Large intestine (tissue), 3 donors: ENCODE measurements at regions not wholly inside any gene's neighbourhood (a gene's known extent, or its start where the extent isn't known, plus 50 kb on each side); places are given as distances from the start of the nearest gene placed in this dataset.
"Not testable (repeated sequence)": the region's sequence is repeated elsewhere in the genome, so short reads cannot be mapped to it uniquely, and the experiment has no call there.

Experiments
- DNase-seq, 2 donors: peaks; one replicate each; pipeline versions ENCODE4 v3.0.0 to v3.0.0-alpha.2; 2013
- H3K27ac ChIP-seq: one replicate; pipeline ENCODE4 v1.5.1; 2013; ENCODE audit warnings: low read length
- H3K27me3 ChIP-seq: 2 replicates; pipeline ENCODE4 v1.6.1; 2013; ENCODE audit warnings: low read length; ENCODE audit not compliant: control insufficient read depth, insufficient read depth
- H3K36me3 ChIP-seq: 2 replicates; pipeline ENCODE4 v1.6.1; 2013; ENCODE audit warnings: low read length; ENCODE audit not compliant: control insufficient read depth, insufficient read depth
- H3K4me1 ChIP-seq: one replicate; pipeline ENCODE4 v1.6.1; 2013; ENCODE audit warnings: low read length; ENCODE audit not compliant: control insufficient read depth, insufficient read depth
- H3K4me3 ChIP-seq: one replicate; pipeline ENCODE4 v1.5.1; 2013; ENCODE audit warnings: low read length
- H3K9me3 ChIP-seq: one replicate; pipeline ENCODE4 v1.6.1; 2013; ENCODE audit warnings: mild to moderate bottlenecking, low read depth, low read length, moderate library complexity; ENCODE audit not compliant: control insufficient read depth
- WGBS: methylation state at CpG from one replicate; pipeline ENCODE4 v1.1.5; 2013; ENCODE audit warnings: low lambda C conversion rate; ENCODE audit not compliant: insufficient coverage; 5-methylcytosine and 5-hydroxymethylcytosine counted together

DNA sequence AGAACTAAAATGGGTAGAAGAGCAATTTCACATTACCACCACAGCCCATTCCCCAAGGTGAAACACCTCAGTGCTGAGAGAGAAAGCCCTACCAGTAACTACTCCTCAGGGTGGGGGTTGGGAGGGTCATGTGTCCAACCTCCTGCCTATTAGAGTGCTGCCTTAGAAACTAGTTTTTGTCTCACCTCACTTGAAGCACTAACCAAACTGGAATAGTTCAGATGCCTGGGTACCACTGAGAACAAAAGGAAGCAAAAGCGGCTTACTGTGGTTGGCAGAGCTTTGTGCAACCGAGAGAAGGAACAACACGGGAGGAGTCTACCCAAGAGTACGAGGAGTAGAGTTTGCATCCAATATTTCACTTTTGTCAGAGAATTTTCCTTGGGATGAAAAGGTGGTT lies 1207.5 kb upstream of the ADGRL2 start:
- H3K36me3 ChIP-seq: no peaks in the 10 kb centered on the region
- WGBS: no CpG with 5 or more reads among the region's 4 CpGs

DNA sequence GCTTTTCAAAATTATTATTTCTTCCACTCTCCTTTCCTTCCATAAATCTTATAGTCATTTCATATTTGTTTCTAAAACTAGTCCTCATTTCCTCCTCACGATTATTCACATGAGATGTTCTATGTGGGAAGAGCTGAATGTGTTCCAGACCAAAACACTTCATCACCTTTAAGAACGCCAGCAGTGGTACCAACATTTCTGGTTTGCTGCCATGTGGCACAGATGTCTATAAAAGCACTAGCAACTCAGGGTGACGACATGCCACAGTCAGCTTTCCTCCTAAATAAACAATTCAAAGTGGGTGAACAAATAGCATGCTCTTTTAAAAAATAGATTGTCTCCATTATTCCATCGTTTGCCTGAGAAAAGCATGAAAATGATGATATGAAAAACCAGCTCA lies 1217.8 kb upstream of the ADGRL2 start:
- Histone ChIP-seq H3K27me3 (no peaks in the 10 kb centered on the region), H3K27ac (no peak overlapping the region), H3K4me3 (no peak overlapping the region), H3K4me1 (no peaks in the 10 kb centered on the region), H3K36me3 (no peaks in the 10 kb centered on the region), H3K9me3 (no peaks in the 10 kb centered on the region)
- no peak for DNase-seq
- WGBS: 100% methylated on average over 2 of the region's 4 CpGs

More for the DNA sequence above, 1207.5 kb upstream of the ADGRL2 start:
- H3K4me1 ChIP-seq: no peaks in the 10 kb centered on the region
- no peaks in the 10 kb centered on the region for H3K27me3 ChIP-seq
- peaks cover 15% of the 10 kb centered on the region for H3K9me3 ChIP-seq
- no peak overlapping the region for H3K27ac ChIP-seq
- no peak for DNase-seq
- no peak overlapping the region for H3K4me3 ChIP-seq

DNA sequence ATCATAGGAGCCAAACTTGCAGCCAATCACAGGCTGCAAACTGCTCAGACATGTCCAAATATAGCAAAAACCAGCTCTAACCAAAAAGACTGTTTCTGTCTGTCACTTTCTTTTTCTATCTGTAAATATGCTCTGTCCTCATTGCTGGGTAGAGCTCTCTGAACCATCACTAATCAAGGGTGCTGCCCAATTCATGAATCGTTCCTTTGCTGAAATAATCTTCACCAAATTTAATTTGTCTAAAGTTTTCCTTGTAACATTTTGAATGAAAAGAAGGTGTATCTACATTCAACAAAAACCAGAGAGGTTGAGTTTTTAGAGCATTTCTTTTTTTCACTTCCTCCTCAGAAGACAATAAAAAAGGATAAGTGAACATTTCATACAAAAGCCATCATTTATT lies 1221.7 kb upstream of the ADGRL2 start:
- no peaks in the 10 kb centered on the region for H3K9me3 ChIP-seq
- H3K27me3 ChIP-seq: no peaks in the 10 kb centered on the region
- H3K36me3 ChIP-seq: no peaks in the 10 kb centered on the region
- DNase-seq: no peak
- no peak overlapping the region for H3K27ac ChIP-seq
- H3K4me3 ChIP-seq: no peak overlapping the region
- 100% methylated on average over 1 of the region's 1 CpG for WGBS
- no peaks in the 10 kb centered on the region for H3K4me1 ChIP-seq

GRCh38 chr1:80566867-80567266 lies 1233.9 kb upstream of the ADGRL2 start:
- DNase-seq: no peak
- Histone ChIP-seq H3K9me3 (no peaks in the 10 kb centered on the region), H3K27ac (no peak overlapping the region), H3K4me3 (no peak overlapping the region), H3K36me3 (no peaks in the 10 kb centered on the region), H3K27me3 (no peaks in the 10 kb centered on the region), H3K4me1 (peaks cover 3% of the 10 kb centered on the region)
- WGBS: no CpG with 5 or more reads among the region's 2 CpGs

DNA sequence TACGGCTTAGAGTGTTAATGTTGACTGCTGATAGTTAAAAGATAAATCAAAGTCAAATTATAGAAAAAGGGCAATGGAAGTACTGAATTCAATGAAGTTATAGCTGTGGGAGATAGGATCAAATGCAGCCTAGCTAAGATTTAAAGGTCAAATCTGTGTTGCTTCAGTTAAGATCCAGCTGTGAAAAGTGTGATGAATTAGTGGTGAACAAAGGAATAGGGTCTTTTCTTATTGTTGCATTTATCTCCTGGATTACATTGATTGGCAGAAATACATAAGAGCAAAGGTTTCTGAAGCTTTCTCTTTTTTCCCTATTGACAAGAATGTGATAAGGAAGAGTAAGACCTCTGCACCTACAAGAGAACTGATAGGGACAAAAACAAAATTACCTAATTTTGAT lies 1234.6 kb upstream of the ADGRL2 start:
- H3K27ac ChIP-seq: no peak overlapping the region
- DNase-seq: no peak
- H3K36me3 ChIP-seq: no peaks in the 10 kb centered on the region
- H3K27me3 ChIP-seq: no peaks in the 10 kb centered on the region
- H3K4me1 ChIP-seq: peaks cover 3% of the 10 kb centered on the region
- H3K9me3 ChIP-seq: no peaks in the 10 kb centered on the region
- no peak overlapping the region for H3K4me3 ChIP-seq
- 80% methylated on average over 1 of the region's 1 CpG for WGBS

- H3K27me3 ChIP-seq: no peaks in the 10 kb centered on the region
- WGBS: no CpG with 5 or more reads among the region's 1 CpG
Measured at GRCh38 chr1:80565406-80565805, 1235.3 kb upstream of the ADGRL2 start.

GRCh38 chr1:80542231-80542630 lies 1258.5 kb upstream of the ADGRL2 start:
- H3K4me1 ChIP-seq: no peaks in the 10 kb centered on the region
- no peaks in the 10 kb centered on the region for H3K36me3 ChIP-seq
- H3K27me3 ChIP-seq: no peaks in the 10 kb centered on the region
- DNase-seq: no peak
- no CpG with 5 or more reads among the region's 1 CpG for WGBS
- no peak overlapping the region for H3K4me3 ChIP-seq
- no peaks in the 10 kb centered on the region for H3K9me3 ChIP-seq
- H3K27ac ChIP-seq: no peak overlapping the region

More at GRCh38 chr1:80565406-80565805, 1235.3 kb upstream of the ADGRL2 start:
- Histone ChIP-seq H3K36me3 (no peaks in the 10 kb centered on the region), H3K4me1 (peaks cover 3% of the 10 kb centered on the region), H3K4me3 (no peak overlapping the region), H3K27ac (no peak overlapping the region), H3K9me3 (no peaks in the 10 kb centered on the region)
- no peak for DNase-seq

GRCh38 chr1:80540596-80540995 lies 1260.1 kb upstream of the ADGRL2 start:
- no peaks in the 10 kb centered on the region for H3K9me3 ChIP-seq
- no peak overlapping the region for H3K4me3 ChIP-seq
- no peak overlapping the region for H3K27ac ChIP-seq
- no peak for DNase-seq
- WGBS: 100% methylated on average over 1 of the region's 1 CpG
- no peaks in the 10 kb centered on the region for H3K27me3 ChIP-seq
- no peaks in the 10 kb centered on the region for H3K4me1 ChIP-seq
- no peaks in the 10 kb centered on the region for H3K36me3 ChIP-seq

DNA sequence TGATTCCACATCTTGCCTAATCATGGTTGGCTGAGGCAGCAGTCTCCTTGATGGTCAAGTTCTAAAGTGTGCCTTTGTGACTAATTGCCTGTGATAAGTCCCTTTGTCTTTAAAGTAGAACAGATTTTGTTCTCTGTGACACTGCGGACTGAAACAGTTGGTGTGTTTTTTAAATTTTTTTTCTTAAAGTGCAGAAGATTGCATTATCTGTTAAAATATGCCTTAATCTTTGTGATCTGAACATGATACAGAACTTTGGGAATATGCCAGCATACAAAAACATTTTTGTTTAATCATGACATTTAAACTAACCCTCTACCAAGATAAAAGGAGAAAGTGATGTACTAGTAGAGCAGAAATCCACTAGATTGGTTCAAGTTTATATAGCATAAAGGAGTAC lies 1260.6 kb upstream of the ADGRL2 start:
- Histone ChIP-seq H3K9me3 (no peaks in the 10 kb centered on the region), H3K4me3 (no peak overlapping the region), H3K4me1 (no peaks in the 10 kb centered on the region), H3K27me3 (no peaks in the 10 kb centered on the region), H3K27ac (no peak overlapping the region), H3K36me3 (no peaks in the 10 kb centered on the region)
- WGBS: no CpG with 5 or more reads among the region's 1 CpG
- no peak for DNase-seq

- DNase-seq, H3K27me3 ChIP-seq, H3K4me3 ChIP-seq, H3K9me3 ChIP-seq, H3K4me1 ChIP-seq, H3K27ac ChIP-seq, H3K36me3 ChIP-seq: not testable (repeated sequence)
- WGBS: 96% methylated on average over 3 of the region's 8 CpGs
Measured at GRCh38 chr1:80539298-80539697, 1261.4 kb upstream of the ADGRL2 start.

DNA sequence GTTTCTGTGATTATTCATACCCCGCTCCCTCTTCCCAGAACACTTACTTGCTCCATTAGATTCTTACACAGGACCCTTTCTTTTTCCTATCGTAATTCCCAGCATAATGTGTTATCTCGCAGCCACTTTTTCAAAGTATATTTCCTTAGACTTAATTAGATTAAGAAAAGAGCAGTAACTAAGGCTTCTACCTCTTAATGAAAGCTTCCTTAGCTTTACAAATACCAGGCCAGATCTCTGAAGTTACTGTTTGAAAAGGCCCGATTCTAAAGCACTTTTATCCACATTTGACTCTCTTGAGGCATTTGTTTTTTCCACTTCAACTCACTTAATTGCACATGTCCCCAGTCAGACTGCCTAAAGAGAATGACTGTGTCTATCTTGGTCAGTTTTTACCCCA lies 1264.3 kb upstream of the ADGRL2 start:
- WGBS: 100% methylated on average over 3 of the region's 4 CpGs
- no peaks in the 10 kb centered on the region for H3K27me3 ChIP-seq
- DNase-seq: no peak
- H3K9me3 ChIP-seq: no peaks in the 10 kb centered on the region
- no peaks in the 10 kb centered on the region for H3K36me3 ChIP-seq
- H3K27ac ChIP-seq: no peak overlapping the region
- H3K4me3 ChIP-seq: no peak overlapping the region
- H3K4me1 ChIP-seq: no peaks in the 10 kb centered on the region
